NK-92 (cell line): ENCODE measurements at regions not wholly inside any gene's neighbourhood (a gene's known extent, or its start where the extent isn't known, plus 50 kb on each side); places are given as distances from the start of the nearest gene placed in this dataset.

ENCODE experiments used
- DNase-seq: peaks from one replicate; lab custom pipeline; 2025; ENCODE audit not compliant: unreplicated experiment; lab: John Stamatoyannopoulos, UW

DNA sequence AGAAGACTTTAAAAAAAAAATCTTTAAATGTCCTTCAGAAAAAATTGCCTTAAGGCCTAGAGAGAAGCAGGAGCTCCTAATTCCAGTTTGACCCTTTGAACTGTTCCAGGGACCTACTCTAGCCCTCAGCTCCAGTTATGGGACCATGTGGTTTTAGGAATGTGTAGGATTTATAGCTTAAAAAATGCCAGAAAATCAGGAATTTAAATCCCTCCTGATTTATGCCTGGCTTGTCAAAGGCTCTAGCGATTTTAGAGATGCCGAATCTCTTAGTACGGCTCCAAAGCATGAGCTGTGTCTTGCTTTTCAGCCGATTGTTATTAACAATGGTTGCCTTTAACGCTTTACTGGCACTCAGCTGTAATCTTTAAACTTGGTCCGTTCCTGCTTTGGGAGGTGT lies 130.6 kb upstream of the NPVF start:
- DNase-seq: no peak

DNA sequence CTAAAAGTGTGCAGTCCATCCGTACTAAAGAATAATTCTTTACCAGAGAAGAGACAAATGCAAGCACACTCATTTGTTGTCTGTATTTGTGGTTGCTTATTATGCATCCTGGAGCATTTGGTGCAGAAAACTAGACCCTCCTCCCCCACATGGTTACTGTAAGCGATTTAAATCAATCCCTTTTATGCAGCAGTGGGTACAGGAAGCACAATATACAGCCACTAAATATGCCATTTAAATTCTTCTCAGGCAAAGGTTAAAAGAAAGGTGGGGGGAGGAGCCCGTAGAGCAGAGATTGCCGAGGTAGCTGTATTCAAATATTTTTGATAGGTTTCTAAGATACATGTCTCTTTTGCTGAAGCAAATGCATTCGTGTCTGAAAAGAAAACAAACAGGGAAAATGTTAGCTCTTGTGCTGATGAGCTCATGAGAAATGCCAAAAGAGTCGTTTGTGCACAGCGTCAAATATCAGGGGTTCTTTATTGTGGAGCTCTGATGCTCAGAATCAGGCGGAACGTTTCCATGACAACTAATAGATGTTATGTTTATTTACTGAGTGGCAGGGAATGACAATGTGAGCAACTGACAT lies 131.3 kb upstream of the NPVF start:
- DNase-seq: no peak

GRCh38 chr7:25360451-25360850 lies 132.2 kb upstream of the NPVF start:
- no peak for DNase-seq

DNA sequence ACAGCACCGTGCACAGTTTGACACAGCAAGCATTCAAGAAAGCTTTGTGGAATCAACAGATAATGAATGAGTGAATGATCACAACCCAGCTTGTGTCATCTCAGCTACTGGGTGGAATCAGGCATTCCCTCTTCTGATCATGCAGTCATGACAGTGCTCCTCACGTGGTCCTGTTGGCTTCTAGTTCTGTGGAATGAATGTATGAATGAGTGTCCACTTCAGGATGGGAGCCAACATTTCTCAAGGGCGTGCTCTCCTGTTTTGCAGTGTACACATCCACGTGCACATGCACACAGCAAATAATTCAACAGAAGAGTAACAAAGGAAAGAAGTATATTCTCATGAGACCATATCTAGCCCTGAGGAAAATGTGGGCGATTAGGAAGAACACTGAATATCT lies 133.1 kb upstream of the NPVF start:
- no peak for DNase-seq

DNA sequence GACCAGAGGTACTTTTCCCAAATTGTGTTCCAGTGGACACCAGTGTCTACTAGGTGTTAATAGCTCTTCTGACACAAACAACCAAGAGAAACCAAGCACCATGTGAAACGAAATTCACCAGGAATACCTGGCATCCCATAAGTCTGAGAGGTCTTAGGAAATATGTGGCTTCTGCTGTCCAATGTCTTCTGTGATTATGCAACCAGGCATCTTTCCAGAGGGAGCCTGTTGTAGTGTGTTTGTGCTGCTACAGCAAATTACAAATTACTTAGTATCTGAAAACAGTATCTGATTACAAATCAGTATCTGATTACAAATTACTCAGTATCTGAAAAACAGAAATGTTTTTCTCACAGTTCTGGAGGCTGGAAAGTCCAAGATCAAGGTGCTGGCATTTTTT lies 133.6 kb upstream of the NPVF start:
- no peak for DNase-seq

DNA sequence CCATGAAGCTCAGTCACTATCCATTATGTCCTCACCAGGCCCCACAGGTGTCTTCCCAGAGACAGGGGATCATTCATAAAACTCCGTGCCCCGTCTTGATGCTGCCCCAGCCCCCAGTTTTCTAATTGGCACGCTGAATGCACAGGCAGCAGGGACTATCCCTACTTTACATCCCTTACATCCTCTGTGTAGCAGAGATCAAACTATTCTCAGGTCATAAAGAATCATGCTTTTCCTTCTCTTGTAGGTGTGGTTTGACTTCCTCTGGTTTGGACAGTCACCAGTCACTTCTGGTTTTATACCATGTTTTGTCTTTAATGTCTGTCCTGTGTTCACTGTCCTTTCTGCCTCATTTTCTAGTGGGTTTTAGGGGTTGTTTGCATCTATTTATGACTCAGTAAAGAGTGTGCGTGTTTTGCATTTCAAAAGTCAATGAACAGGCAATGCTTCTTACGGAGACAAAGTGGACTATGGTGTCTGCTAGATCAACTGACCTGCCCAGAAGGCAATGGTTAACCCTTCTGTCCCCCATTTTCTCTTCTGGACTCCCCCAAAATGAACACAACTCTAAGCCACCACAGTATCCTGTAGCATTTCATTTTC lies 140.4 kb upstream of the NPVF start:
- no peak for DNase-seq

GRCh38 chr7:25369786-25370185 lies 141.5 kb upstream of the NPVF start:
- DNase-seq: no peak

DNA sequence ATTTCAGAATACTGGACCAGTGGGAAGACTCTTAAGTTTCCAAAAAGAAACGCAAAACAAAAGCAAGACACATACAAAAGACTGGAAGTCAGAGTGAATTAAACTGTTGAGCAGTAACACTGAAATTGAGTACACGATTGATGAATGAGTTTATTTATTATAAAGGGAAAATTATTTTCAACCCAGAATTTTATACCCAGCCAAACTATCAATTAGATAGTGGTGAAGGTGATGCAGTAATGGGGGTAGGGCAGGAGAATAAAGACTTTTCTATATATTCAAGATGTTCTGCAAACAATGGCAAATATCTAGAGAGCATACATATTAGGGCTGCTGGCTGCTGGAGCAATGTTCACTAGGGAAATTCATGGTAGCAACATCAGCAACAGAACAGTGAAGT lies 143.7 kb upstream of the NPVF start:
- DNase-seq: no peak

DNA sequence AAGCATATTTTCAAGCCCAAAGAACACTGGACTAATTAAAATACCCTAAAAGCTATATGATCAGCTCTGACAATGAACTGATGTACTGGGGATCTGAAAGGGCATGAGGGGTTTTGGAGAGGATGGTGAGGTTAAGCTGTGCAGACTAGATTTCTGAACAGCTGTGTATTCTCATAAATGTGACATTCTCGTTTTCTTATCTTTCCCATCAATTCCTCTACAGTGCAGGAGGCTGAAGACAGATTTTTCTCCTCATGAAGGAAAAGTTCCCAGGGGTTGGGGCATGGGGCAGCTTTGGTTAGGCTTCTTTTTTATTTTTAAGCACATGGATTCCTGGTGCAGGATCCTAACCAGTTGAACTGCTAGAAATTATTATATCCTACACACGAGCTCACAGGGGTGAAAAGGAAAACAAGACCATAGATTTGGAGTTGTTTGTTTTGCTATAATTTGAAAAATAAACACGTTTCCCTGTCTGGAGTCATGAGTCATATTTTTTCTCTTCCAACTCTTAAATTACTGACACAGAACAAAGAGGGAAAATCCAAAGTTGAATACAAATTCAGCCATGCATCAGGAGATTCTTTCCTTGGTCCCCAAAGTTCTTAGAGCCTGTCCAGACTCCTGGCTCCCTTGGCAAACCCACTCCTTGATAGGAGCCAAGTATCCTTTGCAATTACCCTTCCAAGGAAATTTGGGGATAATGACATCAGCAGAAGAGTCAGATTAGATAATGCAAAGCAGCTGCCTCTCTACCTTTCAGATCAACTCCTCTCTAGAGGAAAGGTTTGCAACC lies 147.7 kb upstream of the NPVF start:
- DNase-seq: no peak

DNA sequence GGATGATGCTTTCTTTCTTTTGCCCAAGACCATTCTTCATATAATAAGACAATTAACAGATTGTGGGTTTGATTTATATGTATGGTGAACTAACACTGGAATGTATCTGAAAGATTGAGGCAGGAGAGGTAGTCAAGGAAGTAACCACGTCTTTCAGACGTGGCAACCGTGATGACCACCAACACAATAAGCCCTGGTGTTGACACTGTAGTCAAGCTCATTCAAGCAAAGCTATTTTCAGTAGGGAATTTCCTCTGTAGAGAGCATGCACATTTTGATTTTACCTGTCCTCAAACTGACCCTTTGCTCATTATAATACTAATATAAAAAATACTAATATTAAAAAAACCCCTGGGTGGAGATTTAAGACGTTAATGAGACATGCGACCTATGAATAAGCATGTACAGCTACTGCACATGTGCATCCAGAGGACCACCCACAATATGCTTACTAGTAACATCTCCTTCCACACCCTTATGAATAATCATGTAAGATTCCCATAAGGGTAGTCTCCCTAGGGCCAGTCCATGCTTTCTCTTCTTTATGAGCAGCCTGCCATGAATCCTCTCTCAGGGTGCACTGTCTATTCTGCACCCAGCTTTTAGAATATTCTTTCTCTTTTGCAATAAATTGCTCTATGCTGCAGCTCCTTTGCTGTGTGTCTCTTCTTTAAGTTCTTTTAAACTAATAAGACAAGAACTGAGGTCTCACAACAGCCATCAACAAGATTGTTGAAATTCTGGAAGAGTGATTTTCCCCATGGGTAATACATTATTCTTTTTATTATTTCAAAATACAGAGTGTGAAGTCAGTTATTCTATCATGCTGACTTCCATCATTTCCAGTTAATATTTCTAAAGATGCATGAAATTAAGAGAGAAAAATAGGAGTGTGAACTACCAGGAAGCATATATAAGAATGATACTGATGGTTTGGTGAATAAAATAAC lies 151.3 kb upstream of the NPVF start:
- no peak for DNase-seq

DNA sequence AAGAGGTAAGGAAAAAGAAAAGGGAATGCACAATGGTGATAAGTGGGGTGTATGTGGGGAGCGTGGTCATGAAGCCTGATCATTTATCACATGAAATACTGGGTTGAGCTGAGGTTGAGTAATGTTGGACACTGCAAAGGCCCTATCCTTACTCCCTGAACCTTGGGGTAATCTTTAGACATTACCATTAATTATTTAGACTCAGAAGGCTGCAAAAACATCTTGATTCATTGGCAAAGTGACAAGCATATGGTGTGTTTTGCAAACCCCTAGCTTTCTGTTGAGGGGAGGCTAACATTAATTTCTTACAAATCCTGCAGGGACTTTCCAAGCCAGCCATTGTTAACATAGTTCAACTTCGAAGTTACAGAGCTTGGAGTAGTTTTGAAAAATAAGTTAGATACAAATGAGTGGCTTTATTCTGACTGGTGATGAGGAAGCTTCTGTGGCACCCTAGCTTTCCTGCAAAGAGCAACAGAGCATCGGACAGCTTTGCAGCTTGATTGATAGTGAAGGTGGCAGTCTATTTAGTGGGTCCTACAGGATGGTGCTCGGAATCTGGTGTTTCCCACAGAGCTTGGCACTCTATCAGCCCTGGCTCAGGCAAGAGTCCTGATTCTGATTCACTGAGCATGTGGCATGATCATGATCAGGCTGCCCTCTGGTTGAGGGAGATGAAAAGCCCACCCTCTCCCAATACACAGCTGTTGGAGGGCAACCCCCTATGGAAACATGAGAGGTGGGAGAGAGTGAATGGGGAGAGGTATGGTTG lies 153.7 kb upstream of the NPVF start:
- no peak for DNase-seq

- no peak for DNase-seq
These were observed 154.6 kb upstream of the NPVF start for GRCh38 chr7:25382869-25383268.

DNA sequence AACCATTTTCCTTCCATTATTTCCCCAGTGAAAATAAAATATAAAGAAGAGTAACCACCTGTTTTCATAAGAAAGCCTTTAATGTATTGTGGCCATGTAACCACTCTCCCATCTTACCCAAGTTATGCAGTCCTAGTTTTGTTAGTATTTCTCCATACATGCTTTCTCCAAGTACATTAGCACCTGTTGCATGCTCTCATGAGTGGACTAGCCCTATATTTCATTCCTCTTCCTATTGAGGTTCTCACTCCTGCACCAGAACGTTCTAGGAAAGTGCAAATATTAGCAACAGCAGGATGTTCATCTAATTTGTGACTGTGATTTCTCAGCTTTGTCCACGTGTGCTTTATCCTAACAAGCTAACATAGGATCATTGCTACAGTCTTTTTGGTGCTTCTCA lies 155.1 kb upstream of the NPVF start:
- no peak for DNase-seq

- no peak for DNase-seq
These were observed 156.7 kb upstream of the NPVF start for GRCh38 chr7:25384788-25385505.

DNA sequence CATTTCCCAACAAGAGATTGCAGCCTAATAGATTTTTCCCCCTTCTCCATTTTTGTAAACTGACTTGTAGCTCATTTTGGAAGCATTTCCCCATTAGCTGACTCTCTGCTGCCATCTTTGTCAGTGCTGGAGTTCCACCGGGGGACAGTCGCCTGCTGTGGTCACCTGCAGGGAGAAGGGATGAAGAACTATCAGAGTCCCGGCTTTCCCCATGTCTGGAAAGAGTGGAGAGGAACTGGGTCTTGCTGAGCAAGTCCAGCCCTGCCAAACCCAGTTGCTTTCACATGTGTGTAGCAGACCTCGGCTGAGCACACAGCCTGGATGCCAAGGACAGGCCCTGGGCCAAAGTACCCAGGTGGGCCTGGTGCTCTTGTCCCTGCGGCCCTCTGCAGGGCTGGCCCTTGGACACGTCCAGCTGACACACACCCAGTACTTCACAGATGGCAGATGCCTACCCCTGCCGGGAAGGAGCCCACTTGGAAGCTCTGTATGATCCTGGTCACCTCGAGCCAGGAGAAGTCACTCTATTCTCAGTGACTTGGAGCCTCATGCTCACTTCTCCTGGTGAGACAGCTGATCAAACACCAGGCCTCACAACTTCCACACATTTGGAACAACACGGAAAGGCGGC lies 157.3 kb upstream of the NPVF start:
- DNase-seq: no peak

DNA sequence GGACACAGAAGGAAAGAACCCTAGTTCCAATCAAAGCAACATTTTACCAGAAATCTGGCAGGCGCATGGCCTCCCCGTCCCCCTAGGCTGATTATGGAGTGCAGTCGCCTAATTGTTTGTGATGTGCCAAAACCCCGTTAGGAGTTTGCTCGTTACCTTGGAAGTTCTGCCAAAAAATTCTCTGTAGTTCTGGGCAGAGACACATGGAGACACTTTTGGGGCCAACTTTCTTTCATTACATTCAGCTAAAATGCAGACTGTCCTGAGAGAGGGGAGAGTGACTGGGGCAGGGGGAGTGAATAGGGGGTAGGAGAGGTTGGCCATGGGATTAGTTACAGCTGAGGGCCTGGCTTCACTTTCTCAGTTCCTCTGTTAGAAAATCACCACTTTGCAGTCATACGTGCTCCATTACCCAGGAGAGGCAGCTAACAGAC lies 158.0 kb upstream of the NPVF start:
- DNase-seq: no peak

DNA sequence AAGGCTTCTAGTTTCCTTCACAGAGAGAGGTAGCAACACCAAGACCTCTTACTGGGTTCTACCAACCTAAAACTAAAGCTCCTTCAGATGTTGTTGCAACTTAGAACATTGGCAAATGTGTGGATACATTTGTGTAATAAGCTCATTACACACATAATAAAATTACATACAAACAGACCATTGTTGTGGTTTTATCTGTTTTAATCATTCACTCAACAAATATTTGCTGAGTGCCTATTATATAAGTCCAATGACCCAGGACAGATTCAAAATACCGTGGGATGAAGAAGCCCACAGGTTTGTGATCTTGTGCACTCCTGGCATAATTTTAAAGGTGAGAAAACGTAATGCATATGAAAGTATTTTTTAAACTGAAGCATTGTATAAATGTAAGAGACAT lies 160.4 kb upstream of the NPVF start:
- no peak for DNase-seq

GRCh38 chr7:25389489-25390106 lies 161.3 kb upstream of the NPVF start:
- no peak for DNase-seq

- DNase-seq: no peak
These were observed 163.1 kb upstream of the NPVF start for GRCh38 chr7:25391295-25391861.
